Cardiac muscle cell (in vitro differentiated cells and primary cell): ENCODE measurements at regions not wholly inside any gene's neighbourhood (a gene's known extent, or its start where the extent isn't known, plus 50 kb on each side); places are given as distances from the start of the nearest gene placed in this dataset.

Experiments
- DNase-seq, 2 donors: peaks; one replicate each; pipeline versions ENCODE4 v3.0.0 to v3.0.0-alpha.2; 2010 to 2017; ENCODE audit warnings: low read depth in 1 of 2, low spot score in 1 of 2
- H3K27ac ChIP-seq: fragments of 200-600 bp; sonication (generic); 2 replicates; pipeline ENCODE4 v1.5.1; 2016
- H3K27me3 ChIP-seq: fragments of 200-600 bp; sonication (generic); 2 replicates; pipeline ENCODE4 v1.6.0; 2016; ENCODE audit warnings: control low read depth
- H3K36me3 ChIP-seq: fragments of 200-600 bp; sonication (generic); 2 replicates; pipeline ENCODE4 v1.5.1; 2016; ENCODE audit warnings: control low read depth
- H3K4me1 ChIP-seq: fragments of 200-600 bp; sonication (generic); 2 replicates; pipeline ENCODE4 v1.8.1; 2017; ENCODE audit warnings: low read depth, mild to moderate bottlenecking, mixed run types
- H3K4me3 ChIP-seq: fragments of 200-600 bp; sonication (generic); 2 replicates; pipeline ENCODE4 v1.5.1; 2016; ENCODE audit warnings: mild to moderate bottlenecking
- H3K9me3 ChIP-seq: fragments of 200-600 bp; sonication (generic); 2 replicates; pipeline ENCODE4 v1.5.1; 2017; ENCODE audit warnings: low read depth, mild to moderate bottlenecking, control low read depth
- TF ChIP-seq, protein P1 (sequence below): IDR thresholded peaks from 2 replicates; pipeline ENCODE4 v1.5.1; 2012; ENCODE audit warnings: low read depth, mild to moderate bottlenecking, low read length

DNA sequence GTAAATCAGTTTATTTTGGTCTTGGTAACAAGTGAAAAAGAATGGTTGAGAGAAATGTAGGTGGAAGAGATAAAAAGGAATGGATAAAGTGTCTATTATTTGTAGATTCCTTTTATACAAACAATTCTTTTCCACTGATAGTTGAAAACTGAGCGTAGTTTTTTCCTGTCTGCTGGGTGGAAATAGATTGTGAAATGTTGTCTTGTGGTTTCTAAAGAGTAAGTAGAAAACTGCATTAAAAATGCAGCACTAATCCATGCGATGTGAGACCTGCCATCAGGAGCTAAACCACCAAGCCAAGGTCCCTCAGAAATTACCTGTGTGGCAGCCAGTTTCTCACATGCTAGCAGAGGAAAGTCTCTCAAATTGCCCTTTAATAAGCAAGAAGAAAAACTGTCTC is 103.2 kb upstream of the SLC44A3 start:
- no peaks in the 10 kb centered on the region for H3K27me3 ChIP-seq
- H3K4me3 ChIP-seq = no peak overlapping the region
- H3K27ac ChIP-seq = no peak overlapping the region
- DNase-seq = peak in 1 of 2 donors; percentile 55
- no peaks in the 10 kb centered on the region for H3K36me3 ChIP-seq
- H3K9me3 ChIP-seq = no peaks in the 10 kb centered on the region
- H3K4me1 ChIP-seq = peaks cover 3% of the 10 kb centered on the region
- TF ChIP-seq, protein P1, sequence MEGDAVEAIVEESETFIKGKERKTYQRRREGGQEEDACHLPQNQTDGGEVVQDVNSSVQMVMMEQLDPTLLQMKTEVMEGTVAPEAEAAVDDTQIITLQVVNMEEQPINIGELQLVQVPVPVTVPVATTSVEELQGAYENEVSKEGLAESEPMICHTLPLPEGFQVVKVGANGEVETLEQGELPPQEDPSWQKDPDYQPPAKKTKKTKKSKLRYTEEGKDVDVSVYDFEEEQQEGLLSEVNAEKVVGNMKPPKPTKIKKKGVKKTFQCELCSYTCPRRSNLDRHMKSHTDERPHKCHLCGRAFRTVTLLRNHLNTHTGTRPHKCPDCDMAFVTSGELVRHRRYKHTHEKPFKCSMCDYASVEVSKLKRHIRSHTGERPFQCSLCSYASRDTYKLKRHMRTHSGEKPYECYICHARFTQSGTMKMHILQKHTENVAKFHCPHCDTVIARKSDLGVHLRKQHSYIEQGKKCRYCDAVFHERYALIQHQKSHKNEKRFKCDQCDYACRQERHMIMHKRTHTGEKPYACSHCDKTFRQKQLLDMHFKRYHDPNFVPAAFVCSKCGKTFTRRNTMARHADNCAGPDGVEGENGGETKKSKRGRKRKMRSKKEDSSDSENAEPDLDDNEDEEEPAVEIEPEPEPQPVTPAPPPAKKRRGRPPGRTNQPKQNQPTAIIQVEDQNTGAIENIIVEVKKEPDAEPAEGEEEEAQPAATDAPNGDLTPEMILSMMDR = no peak

DNA sequence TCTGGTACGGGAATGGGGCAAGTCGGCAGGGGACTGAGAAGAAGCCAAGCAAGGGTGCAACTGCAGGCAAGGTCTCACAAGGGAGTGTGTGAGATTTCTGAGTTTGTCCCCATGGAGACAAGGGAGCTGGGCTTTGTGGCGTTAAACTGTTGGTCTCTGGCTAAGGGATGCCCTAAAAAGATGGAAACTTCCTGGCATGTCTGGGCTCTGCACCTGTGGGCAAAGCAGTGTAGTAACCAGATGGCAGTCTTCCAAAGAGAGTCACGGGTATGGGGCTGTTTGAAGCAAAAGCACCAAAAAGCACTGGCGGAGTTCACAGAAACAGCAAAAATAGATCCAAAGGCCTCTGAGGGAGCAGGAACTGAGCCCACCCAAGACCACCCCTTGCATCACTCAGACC is 104.8 kb upstream of the SLC44A3 start:
- no peak for DNase-seq

DNA sequence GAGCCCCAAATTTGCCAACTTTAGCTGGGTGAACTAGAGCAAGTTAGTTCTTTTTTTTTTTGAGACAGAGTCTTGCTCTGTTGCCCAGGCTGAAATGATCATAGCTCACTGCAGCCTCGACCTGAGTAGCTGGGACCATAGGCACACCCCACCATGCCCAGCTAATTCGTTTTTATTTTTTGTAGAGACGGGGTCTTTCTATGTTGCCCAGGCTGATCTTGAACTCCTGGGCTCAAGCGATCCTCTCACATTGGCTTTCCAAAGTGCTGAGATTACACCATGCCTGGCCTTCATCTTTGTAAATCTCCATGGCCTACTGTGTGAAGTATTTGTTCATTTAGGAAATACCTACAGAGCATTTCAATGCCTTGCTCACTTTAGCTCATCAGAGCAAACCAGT is 105.6 kb upstream of the SLC44A3 start:
- Histone ChIP-seq H3K27me3 (no peaks in the 10 kb centered on the region), H3K4me1 (peaks cover 3% of the 10 kb centered on the region), H3K27ac (no peak overlapping the region), H3K4me3 (no peak overlapping the region), H3K36me3 (no peaks in the 10 kb centered on the region), H3K9me3 (no peaks in the 10 kb centered on the region)
- TF ChIP-seq, protein P1 = no peak
- no peak for DNase-seq

More for the DNA sequence above, 104.8 kb upstream of the SLC44A3 start:
- Histone ChIP-seq H3K27me3 (no peaks in the 10 kb centered on the region), H3K4me1 (peaks cover 3% of the 10 kb centered on the region), H3K9me3 (no peaks in the 10 kb centered on the region), H3K4me3 (no peak overlapping the region), H3K27ac (no peak overlapping the region), H3K36me3 (no peaks in the 10 kb centered on the region)
- TF ChIP-seq, protein P1 = no peak

DNA sequence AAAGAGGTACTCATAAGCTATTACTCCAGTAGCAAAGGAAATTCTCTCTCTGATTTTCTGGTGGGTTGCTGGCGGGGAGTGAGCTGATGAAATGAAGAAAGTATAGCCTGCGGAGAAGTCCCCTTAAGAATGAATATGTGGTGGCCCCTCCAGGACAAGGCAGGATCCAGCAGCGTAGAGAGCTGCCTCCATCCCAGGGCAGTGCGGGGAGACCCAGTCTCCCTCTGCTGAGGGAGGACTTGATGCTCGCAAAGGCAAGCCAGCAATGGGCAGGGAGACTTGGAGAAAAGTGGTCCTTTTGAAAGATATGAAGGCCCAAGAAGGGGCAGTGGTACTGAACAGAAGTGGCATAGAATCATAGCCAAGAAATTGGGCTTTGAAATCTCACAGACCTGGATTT is 106.0 kb upstream of the SLC44A3 start:
- H3K4me3 ChIP-seq = no peak overlapping the region
- H3K36me3 ChIP-seq = no peaks in the 10 kb centered on the region
- peaks cover 3% of the 10 kb centered on the region for H3K4me1 ChIP-seq
- H3K9me3 ChIP-seq = no peaks in the 10 kb centered on the region
- DNase-seq = no peak
- H3K27me3 ChIP-seq = no peaks in the 10 kb centered on the region
- H3K27ac ChIP-seq = no peak overlapping the region
- TF ChIP-seq, protein P1 = no peak

DNA sequence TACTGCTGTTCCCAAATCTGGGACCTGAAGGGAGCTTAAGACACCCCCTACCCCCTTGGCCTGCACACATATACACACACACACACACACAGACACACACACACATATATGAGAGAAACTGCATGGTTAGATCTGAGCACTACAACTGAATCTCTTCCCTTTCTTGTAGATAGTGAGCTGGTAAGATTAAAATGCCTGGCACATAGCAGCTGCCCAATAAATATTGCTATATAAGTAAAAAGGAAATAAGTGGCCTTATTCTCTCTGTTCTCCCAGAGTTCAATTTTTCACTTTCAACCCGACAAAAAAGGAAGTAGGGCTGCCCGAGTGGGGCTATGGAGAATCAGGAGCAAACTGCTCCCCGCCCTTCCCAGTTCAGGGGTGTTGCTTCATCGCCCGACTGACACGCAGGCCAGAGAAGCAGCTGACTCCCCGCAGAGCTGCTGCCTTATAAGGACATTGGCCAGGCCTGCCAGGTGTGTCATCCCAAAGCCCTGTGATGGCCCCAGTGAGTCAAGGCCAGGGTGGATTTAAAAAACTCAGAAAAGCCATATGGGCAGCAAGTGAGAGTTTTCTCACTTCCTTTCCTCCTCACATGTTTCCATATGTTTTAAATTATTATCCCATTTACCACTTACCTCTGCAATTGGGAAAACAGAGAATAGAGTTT is 106.5 kb upstream of the SLC44A3 start:
- Histone ChIP-seq H3K36me3 (no peaks in the 10 kb centered on the region), H3K9me3 (no peaks in the 10 kb centered on the region), H3K4me3 (no peak overlapping the region), H3K4me1 (peaks cover 3% of the 10 kb centered on the region), H3K27me3 (no peaks in the 10 kb centered on the region), H3K27ac (no peak overlapping the region)
- DNase-seq = peak; percentile 36 to 95
- TF ChIP-seq, protein P1 = no peak
